SH-SY5Y (cell line): ENCODE measurements at regions not wholly inside any gene's neighbourhood (a gene's known extent, or its start where the extent isn't known, plus 50 kb on each side); places are given as distances from the start of the nearest gene placed in this dataset.

Source experiments
- GATA2 ChIP-seq: IDR thresholded peaks from 2 replicates; pipeline ENCODE4 v1.6.1; 2011; ENCODE audit warnings: mild to moderate bottlenecking, low read depth, low read length
- GATA3 ChIP-seq: IDR thresholded peaks from 2 replicates; pipeline ENCODE4 v1.6.1; 2011; ENCODE audit warnings: low read depth, mild to moderate bottlenecking, low read length, moderate library complexity

- TF ChIP-seq GATA3 (no peak), GATA2 (no peak)
Measured at GRCh38 chr21:27525780-27526179, 558.9 kb upstream of the ADAMTS5 start.
